Stimulated activated CD8-positive, alpha-beta memory T cell treated with anti-CD3 and anti-CD28 coated beads, Interleukin-7, amount 100 ng/mL, for 1 hour (primary cell): ENCODE measurements at regions not wholly inside any gene's neighbourhood (a gene's known extent, or its start where the extent isn't known, plus 50 kb on each side); places are given as distances from the start of the nearest gene placed in this dataset.

Experiments used
- DNase-seq, 2 donors: peaks; one replicate each; pipeline ENCODE4 v3.0.0-alpha.2; 2020; ENCODE audit warnings: low read depth in 2 of 2

- DNase-seq, result peak; percentile 9 to 17
These were observed 51.2 kb upstream of the CDH5 start for GRCh38 chr16:66315210-66315825.

- no peak for DNase-seq
These were observed 55.2 kb upstream of the CDH5 start for GRCh38 chr16:66311306-66311705.

- no peak for DNase-seq
These were observed 57.2 kb upstream of the CDH5 start for GRCh38 chr16:66309215-66309807.

- no peak for DNase-seq
These were observed 58.4 kb upstream of the CDH5 start for GRCh38 chr16:66308096-66308495.

- DNase-seq, result no peak
These were observed 59.9 kb upstream of the CDH5 start for GRCh38 chr16:66306366-66307150.

- no peak for DNase-seq
These were observed 61.5 kb upstream of the CDH5 start for GRCh38 chr16:66304961-66305360.

- DNase-seq, result no peak
These were observed 62.3 kb upstream of the CDH5 start for GRCh38 chr16:66304151-66304550.

GRCh38 chr16:66300501-66300900 lies 66.0 kb upstream of the CDH5 start:
- DNase-seq, result no peak

GRCh38 chr16:66300037-66300436 lies 66.5 kb upstream of the CDH5 start:
- DNase-seq, result no peak

GRCh38 chr16:66299349-66299748 lies 67.1 kb upstream of the CDH5 start:
- DNase-seq, result no peak

- DNase-seq, result no peak
These were observed 67.8 kb upstream of the CDH5 start for GRCh38 chr16:66298571-66299120.

- no peak for DNase-seq
These were observed 68.5 kb upstream of the CDH5 start for GRCh38 chr16:66298006-66298405.

GRCh38 chr16:66296591-66296990 lies 69.9 kb upstream of the CDH5 start:
- DNase-seq, result no peak

GRCh38 chr16:66295761-66296546 lies 70.5 kb upstream of the CDH5 start:
- no peak for DNase-seq

GRCh38 chr16:66295213-66295612 lies 71.3 kb upstream of the CDH5 start:
- no peak for DNase-seq

- DNase-seq, result no peak
These were observed 72.0 kb upstream of the CDH5 start for GRCh38 chr16:66294507-66294906.

GRCh38 chr16:66293932-66294331 lies 72.6 kb upstream of the CDH5 start:
- no peak for DNase-seq

- no peak for DNase-seq
These were observed 73.2 kb upstream of the CDH5 start for GRCh38 chr16:66293207-66293735.

GRCh38 chr16:66292241-66292935 lies 74.1 kb upstream of the CDH5 start:
- DNase-seq, result no peak

GRCh38 chr16:66291833-66292232 lies 74.7 kb upstream of the CDH5 start:
- no peak for DNase-seq

GRCh38 chr16:66290431-66290830 lies 76.1 kb upstream of the CDH5 start:
- DNase-seq, result no peak
